HepG2 (cell line): ENCODE measurements at regions not wholly inside any gene's neighbourhood (a gene's known extent, or its start where the extent isn't known, plus 50 kb on each side); places are given as distances from the start of the nearest gene placed in this dataset.

Source experiments
- ATAC-seq: fragments of 200-7000 bp; cut with Tn5 transposase; 3 replicates; pipeline ENCODE4 v1.9.1; 2020; ENCODE audit warnings: mild to moderate bottlenecking, moderate library complexity
- BruUV-seq: library from RNA; stranded (reverse); fragments of 400-500 nt; replicated peaks from 2 replicates; lab custom pipeline; 2021; lab: Mats Ljungman, UMichigan
- CTCF ChIA-PET: fragments of 300-600 bp; formaldehyde crosslinking; extraction: SDS; loops from one replicate; lab custom pipeline; 2021; ENCODE audit warnings: low total read pairs, inconsistent platforms, low intra/inter-chr PET ratio; lab: Yijun Ruan, JAX
- POLR2A ChIA-PET: fragments of 350-600 bp; sonication (Branson Sonifier 250); formaldehyde crosslinking; loops from one replicate; lab custom pipeline; 2020; ENCODE audit warnings: antibody characterized with exemption, inconsistent platforms; lab: Yijun Ruan, JAX
- DNase-seq: peaks from one replicate; pipeline ENCODE4 v3.0.0-alpha.2; 2015; ENCODE audit warnings: low spot score
- FAIRE-seq: peaks from 3 replicates; lab custom pipeline; 2011; peaks lifted over from hg19 to GRCh38; lab: Jason Lieb, UNC
- H2AFZ ChIP-seq: one replicate; pipeline ENCODE4 v1.6.1; 2011; ENCODE audit warnings: low read length, inconsistent platforms
- H3K27ac ChIP-seq: fragments of 300-600 bp; 3 replicates; pipeline ENCODE4 v1.8.0; 2011; ENCODE audit warnings: mixed run types, mild to moderate bottlenecking, mixed read lengths, low read length, inconsistent platforms; ENCODE audit not compliant: insufficient read depth; ENCODE audit errors: extremely low read length
- H3K27me3 ChIP-seq, 2 experiments: fragments of 200-600 bp in 1 of 2; 2 replicates in 1 of 2; 3 replicates in 1 of 2; pipeline versions ENCODE4 v1.6.0 to v1.8.0; 2011; ENCODE audit warnings: low read length in 2 of 2, mild to moderate bottlenecking in 2 of 2, moderate library complexity in 2 of 2, inconsistent platforms in 1 of 2; ENCODE audit not compliant: insufficient read depth in 2 of 2, control insufficient read depth in 1 of 2
- H3K36me3 ChIP-seq, 2 experiments: fragments of 200-600 bp in 1 of 2; replicated peaks in 1 of 2; 2 replicates in 1 of 2; 3 replicates in 1 of 2; pipeline versions ENCODE4 v1.5.1 to v1.8.0; 2011; ENCODE audit warnings: low read length in 2 of 2, inconsistent platforms in 1 of 2; ENCODE audit not compliant: insufficient read depth in 2 of 2, control insufficient read depth in 1 of 2
- H3K4me1 ChIP-seq: 2 replicates; pipeline ENCODE4 v1.5.1; 2012; ENCODE audit warnings: low read length, inconsistent platforms; ENCODE audit not compliant: insufficient read depth
- H3K4me2 ChIP-seq: 2 replicates; pipeline ENCODE4 v1.6.0; 2011; ENCODE audit warnings: low read depth, low read length, inconsistent platforms
- H3K4me3 ChIP-seq, 3 experiments: fragments of 200-600 bp in 1 of 3; sonication (generic), shearing (Covaris generic) in 1 of 3; replicated peaks in 1 of 3; 2 replicates each; pipeline ENCODE4 v1.5.1; 2011 to 2016; ENCODE audit warnings: low read length in 3 of 3, inconsistent platforms in 2 of 3, low read depth in 2 of 3, mild to moderate bottlenecking in 2 of 3, control low read depth in 1 of 3, mixed read lengths in 1 of 3; ENCODE audit not compliant: insufficient read depth in 1 of 3
- H3K79me2 ChIP-seq: one replicate; pipeline ENCODE4 v1.6.1; 2011; ENCODE audit warnings: low read length, inconsistent platforms; ENCODE audit not compliant: insufficient read depth
- H3K9ac ChIP-seq: 2 replicates; pipeline ENCODE4 v1.6.0; 2011; ENCODE audit warnings: mild to moderate bottlenecking, low read depth, low read length, inconsistent platforms; ENCODE audit not compliant: insufficient read depth
- H3K9me3 ChIP-seq: 2 replicates; pipeline ENCODE4 v1.5.1; 2012; ENCODE audit warnings: mild to moderate bottlenecking, low read length
- H4K20me1 ChIP-seq: 2 replicates; pipeline ENCODE4 v1.6.0; 2011; ENCODE audit warnings: inconsistent platforms, mild to moderate bottlenecking, low read length, moderate library complexity; ENCODE audit not compliant: insufficient read depth
- FOXA3 ChIP-seq: IDR thresholded peaks from 2 replicates; pipeline ENCODE4 v1.6.1; 2016; ENCODE audit warnings: missing genetic modification reagents, missing compliant biosample characterization
- GFI1 ChIP-seq: sonication (generic); formaldehyde crosslinking; IDR thresholded peaks from 2 replicates; pipeline ENCODE4 v1.5.0; 2020; ENCODE audit warnings: missing genetic modification reagents, mild to moderate bottlenecking, borderline replicate concordance
- GZF1 ChIP-seq: sonication (generic); formaldehyde crosslinking; IDR thresholded peaks from 2 replicates; pipeline ENCODE4 v1.5.1; 2020; ENCODE audit warnings: mild to moderate bottlenecking, missing genetic modification reagents
- KAT2B ChIP-seq: fragments of 150-350 bp; IDR thresholded peaks from 2 replicates; pipeline ENCODE4 v1.6.1; 2014; ENCODE audit warnings: low read depth, low read length, borderline replicate concordance
- THAP11 ChIP-seq: IDR thresholded peaks from 2 replicates; pipeline ENCODE4 v1.6.1; 2016; ENCODE audit warnings: missing biosample characterization, missing genetic modification reagents
- TRIM24 ChIP-seq: sonication (generic); formaldehyde crosslinking; IDR thresholded peaks from 2 replicates; pipeline ENCODE4 v1.8.0; 2022; ENCODE audit warnings: mild to moderate bottlenecking, missing genetic modification reagents
- in situ Hi-C: cut with HindIII; loops from 2 replicates; pipeline ENCODE4 v1.10.0; 2017; ENCODE audit warnings: low pct_unique_long_range_greater_than_20kb; ENCODE audit not compliant: extremely low pct_ligation_motif_present
- intact Hi-C: fragments of 100-400 bp; cut with micrococcal nuclease; formaldehyde crosslinking; loops from one replicate; pipeline ENCODE4 v1.10.0; 2022; ENCODE audit not compliant: unreplicated experiment
- TF ChIP-seq, protein P1 (sequence below): IDR thresholded peaks from 2 replicates; pipeline ENCODE4 v1.4.0; 2020; ENCODE audit warnings: mild to moderate bottlenecking, missing genetic modification reagents

GRCh38 chr7:13017333-13017857, 330.0 kb downstream of the ARL4A start (continued):
- TF ChIP-seq, protein P1, sequence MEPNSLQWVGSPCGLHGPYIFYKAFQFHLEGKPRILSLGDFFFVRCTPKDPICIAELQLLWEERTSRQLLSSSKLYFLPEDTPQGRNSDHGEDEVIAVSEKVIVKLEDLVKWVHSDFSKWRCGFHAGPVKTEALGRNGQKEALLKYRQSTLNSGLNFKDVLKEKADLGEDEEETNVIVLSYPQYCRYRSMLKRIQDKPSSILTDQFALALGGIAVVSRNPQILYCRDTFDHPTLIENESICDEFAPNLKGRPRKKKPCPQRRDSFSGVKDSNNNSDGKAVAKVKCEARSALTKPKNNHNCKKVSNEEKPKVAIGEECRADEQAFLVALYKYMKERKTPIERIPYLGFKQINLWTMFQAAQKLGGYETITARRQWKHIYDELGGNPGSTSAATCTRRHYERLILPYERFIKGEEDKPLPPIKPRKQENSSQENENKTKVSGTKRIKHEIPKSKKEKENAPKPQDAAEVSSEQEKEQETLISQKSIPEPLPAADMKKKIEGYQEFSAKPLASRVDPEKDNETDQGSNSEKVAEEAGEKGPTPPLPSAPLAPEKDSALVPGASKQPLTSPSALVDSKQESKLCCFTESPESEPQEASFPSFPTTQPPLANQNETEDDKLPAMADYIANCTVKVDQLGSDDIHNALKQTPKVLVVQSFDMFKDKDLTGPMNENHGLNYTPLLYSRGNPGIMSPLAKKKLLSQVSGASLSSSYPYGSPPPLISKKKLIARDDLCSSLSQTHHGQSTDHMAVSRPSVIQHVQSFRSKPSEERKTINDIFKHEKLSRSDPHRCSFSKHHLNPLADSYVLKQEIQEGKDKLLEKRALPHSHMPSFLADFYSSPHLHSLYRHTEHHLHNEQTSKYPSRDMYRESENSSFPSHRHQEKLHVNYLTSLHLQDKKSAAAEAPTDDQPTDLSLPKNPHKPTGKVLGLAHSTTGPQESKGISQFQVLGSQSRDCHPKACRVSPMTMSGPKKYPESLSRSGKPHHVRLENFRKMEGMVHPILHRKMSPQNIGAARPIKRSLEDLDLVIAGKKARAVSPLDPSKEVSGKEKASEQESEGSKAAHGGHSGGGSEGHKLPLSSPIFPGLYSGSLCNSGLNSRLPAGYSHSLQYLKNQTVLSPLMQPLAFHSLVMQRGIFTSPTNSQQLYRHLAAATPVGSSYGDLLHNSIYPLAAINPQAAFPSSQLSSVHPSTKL (CRISPR knock-in tag): peak; percentile 98
- TF ChIP-seq KAT2B: peak; percentile 57; the same call in 1 of the 2 replicates
- no peak for TF ChIP-seq GZF1 (CRISPR knock-in tag)
- peak; percentile 69 for TF ChIP-seq THAP11 (CRISPR knock-in tag)
- TF ChIP-seq TRIM24 (CRISPR knock-in tag): no peak

GRCh38 chr7:13017881-13018280, 330.4 kb downstream of the ARL4A start:
- H3K4me1 ChIP-seq: peaks cover 66% of the 10 kb centered on the region
- H3K9me3 ChIP-seq: no peaks in the 10 kb centered on the region
- H3K4me3 ChIP-seq: peak overlapping the region in 2 of 3 experiments; percentile 3 to 29; a peak in 2 of 6 replicates
- H3K9ac ChIP-seq: peak overlapping the region; percentile 58
- H4K20me1 ChIP-seq: no peaks in the 10 kb centered on the region
- in situ Hi-C loops (loop anchor here (5.0 to 10.0 kb wide), 2 partner anchors 73 to 376 kb away; no protein-coding TSS in a partner anchor), intact Hi-C loops (loop anchor here (1.0 to 5.0 kb wide), 6 partner anchors 77 to 378 kb away; partner anchors contain the start of gene ARL4A)
- ATAC-seq: no peak
- POLR2A ChIA-PET: interaction anchor here (1.0 to 2.8 kb wide), 13 partner anchors 9 to 379 kb away, joined by 3 to 20 read pairs (median 6); partner anchors contain the start of gene ARL4A
- CTCF ChIA-PET: no interaction called here
- no peaks in the 10 kb centered on the region for H3K27me3 ChIP-seq
- no peak for FAIRE-seq
- H3K27ac ChIP-seq: peak overlapping the region; percentile 97
- no peak for DNase-seq
- H2AFZ ChIP-seq: no peak overlapping the region
- no peaks in the 10 kb centered on the region for H3K79me2 ChIP-seq
- TF ChIP-seq GFI1 (0 out of 2 replicates have a peak, but pooled peaks have one; percentile 54), FOXA3 (CRISPR knock-in tag) (no peak)
- TF ChIP-seq, all 625 proteins: peak for 1
- Histone ChIP-seq H3K4me2 (peak overlapping the region; percentile 81), H3K36me3 (no peaks in the 10 kb centered on the region)
- BruUV-seq: TSS peak; percentile 91
